ENCODE measurements at regions not wholly inside any gene's neighbourhood (a gene's known extent, or its start where the extent isn't known, plus 50 kb on each side); places are given as distances from the start of the nearest gene placed in this dataset.
"Not testable (repeated sequence)": the region's sequence is repeated elsewhere in the genome, so short reads cannot be mapped to it uniquely, and the experiment has no call there.

- no peak for DNase-seq (ENCODE audit: low read depth in 1 of 2, low spot score in 1 of 2)
- no peak for TF ChIP-seq CTCF (IDR thresholded peaks at IDR 0.05; ENCODE audit: low read depth, low read length)
- Histone ChIP-seq H3K36me3 (no peaks in the 10 kb centered on the region), H3K9me3 (ENCODE audit: low read depth) (no peaks in the 10 kb centered on the region), H3K4me3 (no peak overlapping the region), H3K4me1 (ENCODE audit: low read depth) (no peaks in the 10 kb centered on the region), H3K27ac (no peak overlapping the region), H3K27me3 (no peaks in the 10 kb centered on the region)
Observed at GRCh38 chr17:16888413-16889087, 83.4 kb downstream of the TNFRSF13B start.

GRCh38 chr17:16887523-16888095 lies 84.3 kb downstream of the TNFRSF13B start:
- Histone ChIP-seq H3K27me3 (no peaks in the 10 kb centered on the region), H3K4me1 (ENCODE audit: low read depth) (no peaks in the 10 kb centered on the region), H3K36me3 (no peaks in the 10 kb centered on the region), H3K9me3 (ENCODE audit: low read depth) (no peaks in the 10 kb centered on the region), H3K27ac (no peak overlapping the region), H3K4me3 (no peak overlapping the region)
- no peak for DNase-seq (ENCODE audit: low read depth in 1 of 2, low spot score in 1 of 2)
- TF ChIP-seq CTCF (IDR thresholded peaks at IDR 0.05; ENCODE audit: low read depth, low read length), result no peak

- Histone ChIP-seq H3K4me3 (no peak overlapping the region), H3K27ac (no peak overlapping the region), H3K27me3 (no peaks in the 10 kb centered on the region), H3K36me3 (no peaks in the 10 kb centered on the region), H3K9me3 (ENCODE audit: low read depth) (no peaks in the 10 kb centered on the region), H3K4me1 (ENCODE audit: low read depth) (no peaks in the 10 kb centered on the region)
- no peak for DNase-seq (ENCODE audit: low read depth in 1 of 2, low spot score in 1 of 2)
- TF ChIP-seq CTCF (IDR thresholded peaks at IDR 0.05; ENCODE audit: low read depth, low read length), result no peak
Observed at GRCh38 chr17:16886655-16887322, 85.1 kb downstream of the TNFRSF13B start.

- not testable (repeated sequence) for H3K4me3 ChIP-seq; H3K36me3 ChIP-seq; H3K27ac ChIP-seq; H3K27me3 ChIP-seq; DNase-seq (ENCODE audit: low read depth in 1 of 2, low spot score in 1 of 2); H3K4me1 ChIP-seq (ENCODE audit: low read depth); H3K9me3 ChIP-seq (ENCODE audit: low read depth)
Observed at GRCh38 chr17:16885204-16885603, 86.7 kb downstream of the TNFRSF13B start.

GRCh38 chr17:16882926-16883265 lies 89.0 kb downstream of the TNFRSF13B start:
- DNase-seq (ENCODE audit: low read depth in 1 of 2, low spot score in 1 of 2); H3K4me1 ChIP-seq (ENCODE audit: low read depth); H3K27ac ChIP-seq; H3K36me3 ChIP-seq; H3K9me3 ChIP-seq (ENCODE audit: low read depth); H3K27me3 ChIP-seq; H3K4me3 ChIP-seq: not testable (repeated sequence)

- Histone ChIP-seq H3K36me3 (no peaks in the 10 kb centered on the region), H3K4me3 (no peak overlapping the region), H3K4me1 (ENCODE audit: low read depth) (no peaks in the 10 kb centered on the region), H3K27me3 (no peaks in the 10 kb centered on the region), H3K27ac (no peak overlapping the region), H3K9me3 (ENCODE audit: low read depth) (no peaks in the 10 kb centered on the region)
- no peak for DNase-seq (ENCODE audit: low read depth in 1 of 2, low spot score in 1 of 2)
- no peak for TF ChIP-seq CTCF (IDR thresholded peaks at IDR 0.05; ENCODE audit: low read depth, low read length)
Observed at GRCh38 chr17:16882243-16882925, 89.5 kb downstream of the TNFRSF13B start.

All from cardiac muscle cell (in vitro differentiated cells and primary cell).